22Rv1 (cell line): ENCODE measurements at regions not wholly inside any gene's neighbourhood (a gene's known extent, or its start where the extent isn't known, plus 50 kb on each side); places are given as distances from the start of the nearest gene placed in this dataset.

Source experiments
- ZFX ChIP-seq: fragments of 450-650 bp; IDR thresholded peaks from 2 replicates; pipeline ENCODE4 v1.6.1; 2017; ENCODE audit warnings: antibody characterized with exemption, borderline replicate concordance
- TF ChIP-seq, protein P1 (sequence below): fragments of 450-650 bp; IDR thresholded peaks from 2 replicates; pipeline ENCODE4 v1.5.1; 2017; ENCODE audit warnings: mild to moderate bottlenecking

DNA sequence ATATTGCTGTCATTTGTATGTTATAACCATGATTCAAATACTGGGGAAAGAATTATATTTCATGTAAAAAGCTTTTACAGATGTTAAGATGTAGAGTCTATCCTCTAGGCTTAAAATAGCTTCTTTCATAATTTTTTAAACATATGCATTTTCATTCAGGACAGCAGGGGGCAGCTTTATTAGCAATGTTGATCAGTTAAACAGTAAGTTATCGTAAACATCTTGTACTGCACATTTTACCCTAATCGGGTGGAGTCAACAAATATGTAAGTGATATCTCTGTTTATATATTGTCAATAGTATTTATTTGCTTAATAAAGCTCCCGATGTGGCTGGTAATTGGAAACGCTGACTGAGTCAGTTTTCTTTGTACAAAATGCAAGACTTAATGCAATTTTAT is 142.5 kb upstream of the MED14 start:
- TF ChIP-seq, protein P1, sequence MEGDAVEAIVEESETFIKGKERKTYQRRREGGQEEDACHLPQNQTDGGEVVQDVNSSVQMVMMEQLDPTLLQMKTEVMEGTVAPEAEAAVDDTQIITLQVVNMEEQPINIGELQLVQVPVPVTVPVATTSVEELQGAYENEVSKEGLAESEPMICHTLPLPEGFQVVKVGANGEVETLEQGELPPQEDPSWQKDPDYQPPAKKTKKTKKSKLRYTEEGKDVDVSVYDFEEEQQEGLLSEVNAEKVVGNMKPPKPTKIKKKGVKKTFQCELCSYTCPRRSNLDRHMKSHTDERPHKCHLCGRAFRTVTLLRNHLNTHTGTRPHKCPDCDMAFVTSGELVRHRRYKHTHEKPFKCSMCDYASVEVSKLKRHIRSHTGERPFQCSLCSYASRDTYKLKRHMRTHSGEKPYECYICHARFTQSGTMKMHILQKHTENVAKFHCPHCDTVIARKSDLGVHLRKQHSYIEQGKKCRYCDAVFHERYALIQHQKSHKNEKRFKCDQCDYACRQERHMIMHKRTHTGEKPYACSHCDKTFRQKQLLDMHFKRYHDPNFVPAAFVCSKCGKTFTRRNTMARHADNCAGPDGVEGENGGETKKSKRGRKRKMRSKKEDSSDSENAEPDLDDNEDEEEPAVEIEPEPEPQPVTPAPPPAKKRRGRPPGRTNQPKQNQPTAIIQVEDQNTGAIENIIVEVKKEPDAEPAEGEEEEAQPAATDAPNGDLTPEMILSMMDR = peak; percentile 60
- no peak for TF ChIP-seq ZFX
